ENCODE measurements at regions not wholly inside any gene's neighbourhood (a gene's known extent, or its start where the extent isn't known, plus 50 kb on each side); places are given as distances from the start of the nearest gene placed in this dataset.
A peak's percentile ranks its signal among the peaks of the same experiment; 100 is the strongest.

- TF ChIP-seq, protein P1, sequence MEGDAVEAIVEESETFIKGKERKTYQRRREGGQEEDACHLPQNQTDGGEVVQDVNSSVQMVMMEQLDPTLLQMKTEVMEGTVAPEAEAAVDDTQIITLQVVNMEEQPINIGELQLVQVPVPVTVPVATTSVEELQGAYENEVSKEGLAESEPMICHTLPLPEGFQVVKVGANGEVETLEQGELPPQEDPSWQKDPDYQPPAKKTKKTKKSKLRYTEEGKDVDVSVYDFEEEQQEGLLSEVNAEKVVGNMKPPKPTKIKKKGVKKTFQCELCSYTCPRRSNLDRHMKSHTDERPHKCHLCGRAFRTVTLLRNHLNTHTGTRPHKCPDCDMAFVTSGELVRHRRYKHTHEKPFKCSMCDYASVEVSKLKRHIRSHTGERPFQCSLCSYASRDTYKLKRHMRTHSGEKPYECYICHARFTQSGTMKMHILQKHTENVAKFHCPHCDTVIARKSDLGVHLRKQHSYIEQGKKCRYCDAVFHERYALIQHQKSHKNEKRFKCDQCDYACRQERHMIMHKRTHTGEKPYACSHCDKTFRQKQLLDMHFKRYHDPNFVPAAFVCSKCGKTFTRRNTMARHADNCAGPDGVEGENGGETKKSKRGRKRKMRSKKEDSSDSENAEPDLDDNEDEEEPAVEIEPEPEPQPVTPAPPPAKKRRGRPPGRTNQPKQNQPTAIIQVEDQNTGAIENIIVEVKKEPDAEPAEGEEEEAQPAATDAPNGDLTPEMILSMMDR (IDR thresholded peaks at IDR 0.05; ENCODE audit: low read depth, low read length) = no peak
- no peak overlapping the region for H3K27ac ChIP-seq
- no peak for DNase-seq (ENCODE audit: low read depth in 1 of 2, low spot score in 1 of 2)
- no peak overlapping the region for H3K4me3 ChIP-seq
- H3K36me3 ChIP-seq = no peaks in the 10 kb centered on the region
- no peaks in the 10 kb centered on the region for H3K9me3 ChIP-seq (ENCODE audit: low read depth)
- H3K27me3 ChIP-seq = no peaks in the 10 kb centered on the region
- H3K4me1 ChIP-seq (ENCODE audit: low read depth) = no peaks in the 10 kb centered on the region
Measured at GRCh38 chr15:25960273-25960672, 97.1 kb upstream of the ATP10A start.

GRCh38 chr15:25959100-25959499, 96.0 kb upstream of the ATP10A start:
- no peaks in the 10 kb centered on the region for H3K4me1 ChIP-seq (ENCODE audit: low read depth)
- no peak overlapping the region for H3K27ac ChIP-seq
- TF ChIP-seq, protein P1 (IDR thresholded peaks at IDR 0.05; ENCODE audit: low read depth, low read length) = no peak
- H3K4me3 ChIP-seq = no peak overlapping the region
- H3K27me3 ChIP-seq = no peaks in the 10 kb centered on the region
- DNase-seq (ENCODE audit: low read depth in 1 of 2, low spot score in 1 of 2) = no peak
- H3K36me3 ChIP-seq = no peaks in the 10 kb centered on the region
- H3K9me3 ChIP-seq (ENCODE audit: low read depth) = no peaks in the 10 kb centered on the region

DNA sequence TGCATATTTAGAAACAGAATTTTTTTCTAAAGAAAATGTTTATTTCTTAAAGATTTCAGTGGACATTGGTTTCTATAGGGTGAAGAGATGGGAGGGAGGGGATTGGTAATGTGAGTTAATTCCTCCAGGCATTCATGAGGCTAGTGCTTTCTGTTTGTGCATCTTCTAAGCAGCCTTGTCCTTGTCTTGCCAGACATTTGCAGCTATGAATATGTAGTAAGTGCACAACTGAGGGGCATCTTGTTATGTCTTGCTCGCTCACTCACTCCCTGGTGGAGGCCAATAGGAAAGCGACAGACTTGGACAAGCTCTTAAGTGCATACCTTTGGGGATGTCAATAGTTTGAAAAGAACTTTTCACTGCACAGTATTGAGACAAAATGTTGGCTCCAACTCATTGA, 92.5 kb upstream of the ATP10A start:
- DNase-seq (ENCODE audit: low read depth in 1 of 2, low spot score in 1 of 2) = no peak
- H3K27me3 ChIP-seq = no peaks in the 10 kb centered on the region
- TF ChIP-seq, protein P1 (IDR thresholded peaks at IDR 0.05; ENCODE audit: low read depth, low read length) = no peak
- no peak overlapping the region for H3K27ac ChIP-seq
- no peak overlapping the region for H3K4me3 ChIP-seq
- no peaks in the 10 kb centered on the region for H3K4me1 ChIP-seq (ENCODE audit: low read depth)
- H3K36me3 ChIP-seq = no peaks in the 10 kb centered on the region
- H3K9me3 ChIP-seq (ENCODE audit: low read depth) = no peaks in the 10 kb centered on the region

GRCh38 chr15:25954398-25954797, 91.3 kb upstream of the ATP10A start:
- H3K9me3 ChIP-seq (ENCODE audit: low read depth) = no peaks in the 10 kb centered on the region
- DNase-seq (ENCODE audit: low read depth in 1 of 2, low spot score in 1 of 2) = no peak
- no peak overlapping the region for H3K4me3 ChIP-seq
- no peak overlapping the region for H3K27ac ChIP-seq
- H3K27me3 ChIP-seq = no peaks in the 10 kb centered on the region
- no peaks in the 10 kb centered on the region for H3K4me1 ChIP-seq (ENCODE audit: low read depth)
- TF ChIP-seq, protein P1 (IDR thresholded peaks at IDR 0.05; ENCODE audit: low read depth, low read length) = no peak
- no peaks in the 10 kb centered on the region for H3K36me3 ChIP-seq

DNA sequence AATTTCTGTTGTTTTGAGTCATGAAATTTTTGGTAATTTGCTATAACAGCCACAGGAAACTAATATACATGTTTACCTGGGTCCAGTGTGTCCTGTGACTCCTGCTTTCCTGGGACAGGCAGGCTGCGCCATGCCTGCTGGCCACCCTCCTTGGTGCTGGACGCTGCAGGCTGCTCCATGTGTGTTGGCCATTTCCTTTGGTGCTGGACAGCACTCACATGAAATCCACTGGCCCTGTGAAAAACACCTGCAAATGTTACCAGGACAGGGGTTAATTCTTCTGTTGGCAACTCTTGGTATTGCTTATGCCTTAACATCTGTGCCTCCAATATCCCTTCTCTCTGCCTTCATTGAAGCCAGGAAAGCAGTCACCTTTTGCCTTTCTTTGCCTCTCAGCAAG, 86.9 kb upstream of the ATP10A start:
- H3K36me3 ChIP-seq = no peaks in the 10 kb centered on the region
- H3K4me1 ChIP-seq (ENCODE audit: low read depth) = no peaks in the 10 kb centered on the region
- H3K4me3 ChIP-seq = no peak overlapping the region
- H3K27ac ChIP-seq = no peak overlapping the region
- DNase-seq (ENCODE audit: low read depth in 1 of 2, low spot score in 1 of 2) = peak in 1 of 2 donors; percentile 25
- TF ChIP-seq, protein P1 (IDR thresholded peaks at IDR 0.05; ENCODE audit: low read depth, low read length) = no peak
- H3K9me3 ChIP-seq (ENCODE audit: low read depth) = no peaks in the 10 kb centered on the region
- no peaks in the 10 kb centered on the region for H3K27me3 ChIP-seq
